ENCODE measurements at regions not wholly inside any gene's neighbourhood (a gene's known extent, or its start where the extent isn't known, plus 50 kb on each side); places are given as distances from the start of the nearest gene placed in this dataset.
"Not testable (repeated sequence)": the region's sequence is repeated elsewhere in the genome, so short reads cannot be mapped to it uniquely, and the experiment has no call there.

- DNase-seq: no peak
These were observed 153.5 kb downstream of the HHIP start for GRCh38 chr4:144799486-144799885.

GRCh38 chr4:144801731-144802130 is 155.8 kb downstream of the HHIP start:
- DNase-seq: no peak

- DNase-seq: no peak
These were observed 162.1 kb downstream of the HHIP start for GRCh38 chr4:144808034-144808433.

- DNase-seq: no peak
These were observed 163.2 kb downstream of the HHIP start for GRCh38 chr4:144809056-144809640.

- DNase-seq: no peak
These were observed 170.7 kb downstream of the HHIP start for GRCh38 chr4:144816668-144817067.

GRCh38 chr4:144817081-144817480 is 171.1 kb downstream of the HHIP start:
- no peak for DNase-seq

- DNase-seq: no peak
These were observed 172.2 kb downstream of the HHIP start for GRCh38 chr4:144818136-144818535.

- DNase-seq: no peak
These were observed 173.6 kb downstream of the HHIP start for GRCh38 chr4:144819591-144819990.

GRCh38 chr4:144820011-144820727 is 174.2 kb downstream of the HHIP start:
- peak; percentile 84 for DNase-seq

- peak; percentile 71 for DNase-seq
These were observed 174.8 kb downstream of the HHIP start for GRCh38 chr4:144820728-144821085.

- DNase-seq: no peak
These were observed 186.0 kb downstream of the HHIP start for GRCh38 chr4:144831971-144832370.

GRCh38 chr4:144845411-144845810 is 199.5 kb downstream of the HHIP start:
- DNase-seq: no peak

- no peak for DNase-seq
These were observed 206.0 kb downstream of the HHIP start for GRCh38 chr4:144851948-144852347.

GRCh38 chr4:144861471-144861870 is 215.5 kb downstream of the HHIP start:
- no peak for DNase-seq

GRCh38 chr4:144862210-144862609 is 216.3 kb downstream of the HHIP start:
- no peak for DNase-seq

GRCh38 chr4:144864891-144865290 is 218.9 kb downstream of the HHIP start:
- DNase-seq: not testable (repeated sequence)

- DNase-seq: no peak
These were observed 222.4 kb downstream of the HHIP start for GRCh38 chr4:144868309-144868708.

GRCh38 chr4:144872508-144873225 is 225.3 kb downstream of the ANAPC10 start:
- DNase-seq: no peak

- no peak for DNase-seq
These were observed 224.6 kb downstream of the ANAPC10 start for GRCh38 chr4:144873226-144873990.

GRCh38 chr4:144894573-144894972 is 203.4 kb downstream of the ANAPC10 start:
- peak; percentile 70 for DNase-seq

- no peak for DNase-seq
These were observed 198.6 kb downstream of the ANAPC10 start for GRCh38 chr4:144899393-144899792.

GRCh38 chr4:144901141-144901540 is 196.9 kb downstream of the ANAPC10 start:
- DNase-seq: no peak

GRCh38 chr4:144902614-144903013 is 195.4 kb downstream of the ANAPC10 start:
- DNase-seq: no peak

All from fibroblast of skin of back (primary cell).